ENCODE measurements at regions not wholly inside any gene's neighbourhood (a gene's known extent, or its start where the extent isn't known, plus 50 kb on each side); places are given as distances from the start of the nearest gene placed in this dataset.

GRCh38 chr12:91496337-91496736 is 313.7 kb upstream of the DCN start:
- TF ChIP-seq, protein P1, sequence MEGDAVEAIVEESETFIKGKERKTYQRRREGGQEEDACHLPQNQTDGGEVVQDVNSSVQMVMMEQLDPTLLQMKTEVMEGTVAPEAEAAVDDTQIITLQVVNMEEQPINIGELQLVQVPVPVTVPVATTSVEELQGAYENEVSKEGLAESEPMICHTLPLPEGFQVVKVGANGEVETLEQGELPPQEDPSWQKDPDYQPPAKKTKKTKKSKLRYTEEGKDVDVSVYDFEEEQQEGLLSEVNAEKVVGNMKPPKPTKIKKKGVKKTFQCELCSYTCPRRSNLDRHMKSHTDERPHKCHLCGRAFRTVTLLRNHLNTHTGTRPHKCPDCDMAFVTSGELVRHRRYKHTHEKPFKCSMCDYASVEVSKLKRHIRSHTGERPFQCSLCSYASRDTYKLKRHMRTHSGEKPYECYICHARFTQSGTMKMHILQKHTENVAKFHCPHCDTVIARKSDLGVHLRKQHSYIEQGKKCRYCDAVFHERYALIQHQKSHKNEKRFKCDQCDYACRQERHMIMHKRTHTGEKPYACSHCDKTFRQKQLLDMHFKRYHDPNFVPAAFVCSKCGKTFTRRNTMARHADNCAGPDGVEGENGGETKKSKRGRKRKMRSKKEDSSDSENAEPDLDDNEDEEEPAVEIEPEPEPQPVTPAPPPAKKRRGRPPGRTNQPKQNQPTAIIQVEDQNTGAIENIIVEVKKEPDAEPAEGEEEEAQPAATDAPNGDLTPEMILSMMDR (IDR thresholded peaks at IDR 0.05; ENCODE audit: low read depth, low read length): no peak
- TF ChIP-seq EZH2phosphoT487 (IDR thresholded peaks at IDR 0.05; ENCODE audit: low read depth): no peak

Measured in OCI-LY3 (cell line).